ENCODE measurements at regions not wholly inside any gene's neighbourhood (a gene's known extent, or its start where the extent isn't known, plus 50 kb on each side); places are given as distances from the start of the nearest gene placed in this dataset.

- TF ChIP-seq CTCF (IDR thresholded peaks at IDR 0.05; ENCODE audit: extremely low read depth, insufficient read depth, missing control alignments) = no peak
- in situ Hi-C loops (cut with MboI; ENCODE audit: low pct_unique_long_range_greater_than_20kb, low sequenced_read_pairs, unreplicated experiment) = no loop called here
- no peak for DNase-seq (ENCODE audit: low spot score)
Measured at GRCh38 chr1:82483146-82483545, 682.4 kb downstream of the ADGRL2 start.

DNA sequence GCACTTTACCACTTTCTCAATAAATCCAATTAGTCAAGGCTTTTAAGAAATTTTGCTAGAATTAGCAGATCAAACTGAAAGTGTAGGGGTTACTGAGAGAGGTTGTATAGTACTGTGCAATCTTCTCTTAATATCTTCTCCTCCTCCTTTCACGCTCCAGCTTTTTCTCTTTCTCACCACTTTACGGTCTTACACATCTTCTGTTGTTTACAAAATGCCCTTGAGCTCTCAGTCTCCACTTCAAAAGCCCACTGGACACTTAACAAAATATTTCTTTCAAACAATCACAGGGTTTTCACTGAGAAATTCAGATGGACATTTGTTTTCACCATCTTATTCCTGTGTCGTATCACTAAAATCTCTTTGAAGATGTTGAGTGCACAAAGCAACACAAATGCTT lies 678.2 kb downstream of the ADGRL2 start:
- in situ Hi-C loops (cut with MboI; ENCODE audit: low pct_unique_long_range_greater_than_20kb, low sequenced_read_pairs, unreplicated experiment) = no loop called here
- no peak for DNase-seq (ENCODE audit: low spot score)
- no peak for TF ChIP-seq CTCF (IDR thresholded peaks at IDR 0.05; ENCODE audit: extremely low read depth, insufficient read depth, missing control alignments)

GRCh38 chr1:82472489-82473131 lies 671.9 kb downstream of the ADGRL2 start:
- no peak for TF ChIP-seq CTCF (IDR thresholded peaks at IDR 0.05; ENCODE audit: extremely low read depth, insufficient read depth, missing control alignments)
- in situ Hi-C loops (cut with MboI; ENCODE audit: low pct_unique_long_range_greater_than_20kb, low sequenced_read_pairs, unreplicated experiment) = no loop called here
- DNase-seq (ENCODE audit: low spot score) = no peak

DNA sequence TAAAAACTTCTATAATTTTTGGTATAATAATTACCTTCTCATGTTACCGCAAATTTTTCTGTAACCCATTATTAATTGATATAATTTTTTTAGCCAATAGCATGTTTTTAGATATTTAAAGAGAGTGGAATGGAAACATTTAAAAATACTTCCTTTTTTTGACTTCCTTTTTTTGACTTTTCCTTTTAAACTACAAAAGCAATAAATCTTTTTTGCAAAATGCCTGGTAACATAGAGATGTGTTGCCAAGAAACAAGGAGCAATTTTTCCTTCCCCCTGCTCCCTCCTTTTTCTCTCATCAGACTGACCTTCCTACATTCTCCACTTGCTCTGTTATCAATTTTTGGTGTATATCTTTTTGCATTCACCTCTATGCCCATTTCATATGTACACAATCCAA lies 666.2 kb downstream of the ADGRL2 start:
- no peak for TF ChIP-seq CTCF (IDR thresholded peaks at IDR 0.05; ENCODE audit: extremely low read depth, insufficient read depth, missing control alignments)
- no peak for DNase-seq (ENCODE audit: low spot score)
- in situ Hi-C loops (cut with MboI; ENCODE audit: low pct_unique_long_range_greater_than_20kb, low sequenced_read_pairs, unreplicated experiment) = no loop called here

DNA sequence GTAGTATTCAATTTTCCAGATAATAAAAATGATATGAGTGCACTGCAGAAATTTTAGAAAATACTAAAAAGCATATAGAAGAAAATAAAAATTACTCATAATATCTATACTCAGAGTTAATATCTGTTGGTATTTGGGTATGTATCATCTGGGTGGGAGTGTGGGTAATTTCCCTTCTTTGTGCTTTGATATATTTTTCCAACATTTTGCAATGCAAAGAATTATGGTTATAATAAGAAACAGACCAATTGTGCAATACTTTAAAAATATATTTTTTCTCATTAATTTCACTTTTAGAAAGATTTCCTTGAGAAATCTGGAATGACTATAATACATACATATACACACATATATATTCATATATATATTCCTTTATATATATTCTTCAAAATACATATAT lies 665.7 kb downstream of the ADGRL2 start:
- in situ Hi-C loops (cut with MboI; ENCODE audit: low pct_unique_long_range_greater_than_20kb, low sequenced_read_pairs, unreplicated experiment) = no loop called here
- no peak for DNase-seq (ENCODE audit: low spot score)

GRCh38 chr1:82465024-82465423 lies 664.3 kb downstream of the ADGRL2 start:
- TF ChIP-seq CTCF (IDR thresholded peaks at IDR 0.05; ENCODE audit: extremely low read depth, insufficient read depth, missing control alignments) = no peak
- in situ Hi-C loops (cut with MboI; ENCODE audit: low pct_unique_long_range_greater_than_20kb, low sequenced_read_pairs, unreplicated experiment) = no loop called here
- no peak for DNase-seq (ENCODE audit: low spot score)

More for the DNA sequence above, 665.7 kb downstream of the ADGRL2 start:
- TF ChIP-seq CTCF (IDR thresholded peaks at IDR 0.05; ENCODE audit: extremely low read depth, insufficient read depth, missing control alignments) = no peak

Measured in GM13977 (cell line).